ENCODE measurements at regions not wholly inside any gene's neighbourhood (a gene's known extent, or its start where the extent isn't known, plus 50 kb on each side); places are given as distances from the start of the nearest gene placed in this dataset.
"Not testable (repeated sequence)": the region's sequence is repeated elsewhere in the genome, so short reads cannot be mapped to it uniquely, and the experiment has no call there.

- not testable (repeated sequence) for H3K36me3 ChIP-seq; H3K9me3 ChIP-seq; H3K27me3 ChIP-seq (replicated peaks; ENCODE audit: insufficient read depth)
- peak; percentile 60 for ATAC-seq (ENCODE audit: insufficient number of reproducible peaks, low FRiP score, low read depth)
- Histone ChIP-seq H3K27ac (peak overlapping the region; percentile 28 to 35), H3K4me3 (peak overlapping the region; percentile 92), H3K4me1 (ENCODE audit: control insufficient read depth in 1 of 2, low read depth in 2 of 2) (peaks cover 2 to 16% of the 10 kb centered on the region in 2 donors)
- DNase-seq (ENCODE audit: low spot score), result peak; percentile 33
Observed at GRCh38 chr17:30708241-30709078, 116.0 kb downstream of the CRLF3 start.

- H3K9me3 ChIP-seq; H3K27ac ChIP-seq; ATAC-seq (ENCODE audit: insufficient number of reproducible peaks, low FRiP score, low read depth); H3K27me3 ChIP-seq (replicated peaks; ENCODE audit: insufficient read depth); H3K36me3 ChIP-seq; DNase-seq (ENCODE audit: low spot score): not testable (repeated sequence)
- Histone ChIP-seq H3K4me1 (ENCODE audit: control insufficient read depth in 1 of 2, low read depth in 2 of 2) (peaks cover 2 to 16% of the 10 kb centered on the region in 2 donors), H3K4me3 (peak overlapping the region; percentile 92)
Observed at GRCh38 chr17:30707724-30708240, 116.7 kb downstream of the CRLF3 start.

GRCh38 chr17:30706461-30707335 lies 117.8 kb downstream of the CRLF3 start:
- not testable (repeated sequence) for DNase-seq (ENCODE audit: low spot score); H3K27me3 ChIP-seq (replicated peaks; ENCODE audit: insufficient read depth)

GRCh38 chr17:30706004-30706403 lies 118.5 kb downstream of the CRLF3 start:
- H3K36me3 ChIP-seq; DNase-seq (ENCODE audit: low spot score); ATAC-seq (ENCODE audit: insufficient number of reproducible peaks, low FRiP score, low read depth); H3K9me3 ChIP-seq; H3K27ac ChIP-seq; H3K27me3 ChIP-seq (replicated peaks; ENCODE audit: insufficient read depth): not testable (repeated sequence)
- peak overlapping the region; percentile 41 for H3K4me3 ChIP-seq
- H3K4me1 ChIP-seq (ENCODE audit: control insufficient read depth in 1 of 2, low read depth in 2 of 2), result peaks cover 2 to 16% of the 10 kb centered on the region in 2 donors

More at GRCh38 chr17:30706461-30707335, 117.8 kb downstream of the CRLF3 start:
- Histone ChIP-seq H3K4me1 (ENCODE audit: control insufficient read depth in 1 of 2, low read depth in 2 of 2) (peaks cover 2 to 16% of the 10 kb centered on the region in 2 donors), H3K4me3 (peak overlapping the region; percentile 41)
- not testable (repeated sequence) for H3K9me3 ChIP-seq; H3K36me3 ChIP-seq; H3K27ac ChIP-seq; ATAC-seq (ENCODE audit: insufficient number of reproducible peaks, low FRiP score, low read depth)

GRCh38 chr17:30701498-30701989 lies 122.9 kb downstream of the CRLF3 start:
- Histone ChIP-seq H3K27me3 (replicated peaks; ENCODE audit: insufficient read depth) (no peaks in the 10 kb centered on the region), H3K9me3 (no peaks in the 10 kb centered on the region), H3K4me3 (no peak overlapping the region), H3K4me1 (ENCODE audit: control insufficient read depth in 1 of 2, low read depth in 2 of 2) (peaks cover 5 to 16% of the 10 kb centered on the region in 2 donors), H3K36me3 (no peaks in the 10 kb centered on the region), H3K27ac (no peak overlapping the region)
- TF ChIP-seq, protein P1, sequence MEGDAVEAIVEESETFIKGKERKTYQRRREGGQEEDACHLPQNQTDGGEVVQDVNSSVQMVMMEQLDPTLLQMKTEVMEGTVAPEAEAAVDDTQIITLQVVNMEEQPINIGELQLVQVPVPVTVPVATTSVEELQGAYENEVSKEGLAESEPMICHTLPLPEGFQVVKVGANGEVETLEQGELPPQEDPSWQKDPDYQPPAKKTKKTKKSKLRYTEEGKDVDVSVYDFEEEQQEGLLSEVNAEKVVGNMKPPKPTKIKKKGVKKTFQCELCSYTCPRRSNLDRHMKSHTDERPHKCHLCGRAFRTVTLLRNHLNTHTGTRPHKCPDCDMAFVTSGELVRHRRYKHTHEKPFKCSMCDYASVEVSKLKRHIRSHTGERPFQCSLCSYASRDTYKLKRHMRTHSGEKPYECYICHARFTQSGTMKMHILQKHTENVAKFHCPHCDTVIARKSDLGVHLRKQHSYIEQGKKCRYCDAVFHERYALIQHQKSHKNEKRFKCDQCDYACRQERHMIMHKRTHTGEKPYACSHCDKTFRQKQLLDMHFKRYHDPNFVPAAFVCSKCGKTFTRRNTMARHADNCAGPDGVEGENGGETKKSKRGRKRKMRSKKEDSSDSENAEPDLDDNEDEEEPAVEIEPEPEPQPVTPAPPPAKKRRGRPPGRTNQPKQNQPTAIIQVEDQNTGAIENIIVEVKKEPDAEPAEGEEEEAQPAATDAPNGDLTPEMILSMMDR (IDR thresholded peaks at IDR 0.05), result no peak
- DNase-seq (ENCODE audit: low spot score) (no peak), ATAC-seq (ENCODE audit: insufficient number of reproducible peaks, low FRiP score, low read depth) (no peak)

GRCh38 chr17:30700833-30701232 lies 123.7 kb downstream of the CRLF3 start:
- ATAC-seq (ENCODE audit: insufficient number of reproducible peaks, low FRiP score, low read depth); H3K4me3 ChIP-seq; H3K36me3 ChIP-seq; H3K9me3 ChIP-seq; H3K27ac ChIP-seq; DNase-seq (ENCODE audit: low spot score); H3K27me3 ChIP-seq (replicated peaks; ENCODE audit: insufficient read depth): not testable (repeated sequence)
- H3K4me1 ChIP-seq (ENCODE audit: control insufficient read depth in 1 of 2, low read depth in 2 of 2), result peaks cover 5 to 11% of the 10 kb centered on the region in 2 donors

GRCh38 chr17:30697619-30698460 lies 126.7 kb downstream of the CRLF3 start:
- TF ChIP-seq, protein P1 (IDR thresholded peaks at IDR 0.05), result peak; percentile 93
- peak; percentile 32 for ATAC-seq (ENCODE audit: insufficient number of reproducible peaks, low FRiP score, low read depth)
- not testable (repeated sequence) for H3K27me3 ChIP-seq (replicated peaks; ENCODE audit: insufficient read depth); DNase-seq (ENCODE audit: low spot score); H3K9me3 ChIP-seq; H3K36me3 ChIP-seq; H3K27ac ChIP-seq
- peak overlapping the region; percentile 73 for H3K4me3 ChIP-seq
- H3K4me1 ChIP-seq (ENCODE audit: control insufficient read depth in 1 of 2, low read depth in 2 of 2), result peaks cover 5 to 11% of the 10 kb centered on the region in 2 donors

All from thoracic aorta (tissue), 2 donors.